ENCODE measurements at regions not wholly inside any gene's neighbourhood (a gene's known extent, or its start where the extent isn't known, plus 50 kb on each side); places are given as distances from the start of the nearest gene placed in this dataset.

GRCh38 chr6:94074764-94075163, 655.4 kb upstream of the EPHA7 start:
- no peaks in the 10 kb centered on the region for H3K9me3 ChIP-seq (ENCODE audit: control insufficient read depth, low read length)
- no peak for DNase-seq
- intact Hi-C loops (cut with DNase I), result no loop called here
- H3K4me1 ChIP-seq (ENCODE audit: control insufficient read depth, insufficient read depth, low read length), result no peaks in the 10 kb centered on the region
- ATAC-seq, result no peak
- whole genome bisulfite sequencing, result 31% methylated on average over 3 of the region's 3 CpGs
- no peaks in the 10 kb centered on the region for H3K27me3 ChIP-seq (ENCODE audit: control insufficient read depth, insufficient read depth)
- H3K27ac ChIP-seq (ENCODE audit: low read length), result no peak overlapping the region
- H3K4me3 ChIP-seq (ENCODE audit: low read length), result no peak overlapping the region

- no peak for ATAC-seq
- no peaks in the 10 kb centered on the region for H3K9me3 ChIP-seq (ENCODE audit: control insufficient read depth, low read length)
- 2% methylated on average over 1 of the region's 1 CpG for WGBS
- intact Hi-C loops (cut with DNase I), result no loop called here
- no peaks in the 10 kb centered on the region for H3K4me1 ChIP-seq (ENCODE audit: control insufficient read depth, insufficient read depth, low read length)
- DNase-seq, result no peak
- H3K27me3 ChIP-seq (ENCODE audit: control insufficient read depth, insufficient read depth), result no peaks in the 10 kb centered on the region
- H3K27ac ChIP-seq (ENCODE audit: low read length), result no peak overlapping the region
- no peak overlapping the region for H3K4me3 ChIP-seq (ENCODE audit: low read length)
These were observed 652.5 kb upstream of the EPHA7 start for GRCh38 chr6:94071835-94072234.

GRCh38 chr6:94065707-94066337, 646.5 kb upstream of the EPHA7 start:
- Histone ChIP-seq H3K4me3 (ENCODE audit: low read length) (no peak overlapping the region), H3K9me3 (ENCODE audit: control insufficient read depth, low read length) (no peaks in the 10 kb centered on the region), H3K27me3 (ENCODE audit: control insufficient read depth, insufficient read depth) (no peaks in the 10 kb centered on the region), H3K27ac (ENCODE audit: low read length) (no peak overlapping the region), H3K4me1 (ENCODE audit: control insufficient read depth, insufficient read depth, low read length) (no peaks in the 10 kb centered on the region)
- intact Hi-C loops (cut with DNase I), result no loop called here
- ATAC-seq (no peak), DNase-seq (no peak)
- WGBS, result 58% methylated on average over 6 of the region's 6 CpGs

GRCh38 chr6:94052749-94053148, 633.4 kb upstream of the EPHA7 start:
- Histone ChIP-seq H3K9me3 (ENCODE audit: control insufficient read depth, low read length) (no peaks in the 10 kb centered on the region), H3K27ac (ENCODE audit: low read length) (no peak overlapping the region), H3K27me3 (ENCODE audit: control insufficient read depth, insufficient read depth) (no peaks in the 10 kb centered on the region), H3K4me1 (ENCODE audit: control insufficient read depth, insufficient read depth, low read length) (no peaks in the 10 kb centered on the region), H3K4me3 (ENCODE audit: low read length) (no peak overlapping the region)
- no peak for DNase-seq
- no peak for ATAC-seq
- intact Hi-C loops (cut with DNase I), result no loop called here
- WGBS, result 48% methylated on average over 1 of the region's 1 CpG

GRCh38 chr6:94050515-94050914, 631.2 kb upstream of the EPHA7 start:
- DNase-seq, result no peak
- H3K9me3 ChIP-seq (ENCODE audit: control insufficient read depth, low read length), result no peaks in the 10 kb centered on the region
- intact Hi-C loops (cut with DNase I), result no loop called here
- H3K4me3 ChIP-seq (ENCODE audit: low read length), result no peak overlapping the region
- no peak for ATAC-seq
- no peaks in the 10 kb centered on the region for H3K4me1 ChIP-seq (ENCODE audit: control insufficient read depth, insufficient read depth, low read length)
- no peak overlapping the region for H3K27ac ChIP-seq (ENCODE audit: low read length)
- H3K27me3 ChIP-seq (ENCODE audit: control insufficient read depth, insufficient read depth), result no peaks in the 10 kb centered on the region
- WGBS, result 89% methylated on average over 3 of the region's 3 CpGs

- Histone ChIP-seq H3K9me3 (ENCODE audit: control insufficient read depth, low read length) (no peaks in the 10 kb centered on the region), H3K4me3 (ENCODE audit: low read length) (no peak overlapping the region), H3K27ac (ENCODE audit: low read length) (no peak overlapping the region), H3K4me1 (ENCODE audit: control insufficient read depth, insufficient read depth, low read length) (no peaks in the 10 kb centered on the region), H3K27me3 (ENCODE audit: control insufficient read depth, insufficient read depth) (no peaks in the 10 kb centered on the region)
- DNase-seq (no peak), ATAC-seq (no peak)
- intact Hi-C loops (cut with DNase I), result no loop called here
These were observed 629.6 kb upstream of the EPHA7 start for GRCh38 chr6:94049001-94049400.

- no peak overlapping the region for H3K27ac ChIP-seq (ENCODE audit: low read length)
- WGBS, result 69% methylated on average over 12 of the region's 12 CpGs
- no peaks in the 10 kb centered on the region for H3K27me3 ChIP-seq (ENCODE audit: control insufficient read depth, insufficient read depth)
- DNase-seq, result no peak
- no peaks in the 10 kb centered on the region for H3K9me3 ChIP-seq (ENCODE audit: control insufficient read depth, low read length)
- intact Hi-C loops (cut with DNase I), result no loop called here
- no peak overlapping the region for H3K4me3 ChIP-seq (ENCODE audit: low read length)
- no peaks in the 10 kb centered on the region for H3K4me1 ChIP-seq (ENCODE audit: control insufficient read depth, insufficient read depth, low read length)
- ATAC-seq, result no peak
These were observed 625.9 kb upstream of the EPHA7 start for GRCh38 chr6:94045099-94045829.

GRCh38 chr6:94041945-94042709, 622.8 kb upstream of the EPHA7 start:
- H3K27ac ChIP-seq (ENCODE audit: low read length), result no peak overlapping the region
- DNase-seq (no peak), ATAC-seq (no peak)
- H3K27me3 ChIP-seq (ENCODE audit: control insufficient read depth, insufficient read depth), result no peaks in the 10 kb centered on the region
- H3K9me3 ChIP-seq (ENCODE audit: control insufficient read depth, low read length), result no peaks in the 10 kb centered on the region
- intact Hi-C loops (cut with DNase I), result no loop called here
- WGBS, result 73% methylated on average over 3 of the region's 3 CpGs
- no peak overlapping the region for H3K4me3 ChIP-seq (ENCODE audit: low read length)
- H3K4me1 ChIP-seq (ENCODE audit: control insufficient read depth, insufficient read depth, low read length), result no peaks in the 10 kb centered on the region

- 86% methylated on average over 3 of the region's 3 CpGs for WGBS
- DNase-seq, result no peak
- no peak overlapping the region for H3K4me3 ChIP-seq (ENCODE audit: low read length)
These were observed 616.7 kb upstream of the EPHA7 start for GRCh38 chr6:94036024-94036423.

GRCh38 chr6:94027374-94027773, 608.0 kb upstream of the EPHA7 start:
- DNase-seq, result no peak
- Histone ChIP-seq H3K4me3 (ENCODE audit: low read length) (no peak overlapping the region), H3K9me3 (ENCODE audit: control insufficient read depth, low read length) (no peaks in the 10 kb centered on the region), H3K27ac (ENCODE audit: low read length) (no peak overlapping the region), H3K27me3 (ENCODE audit: control insufficient read depth, insufficient read depth) (no peaks in the 10 kb centered on the region), H3K4me1 (ENCODE audit: control insufficient read depth, insufficient read depth, low read length) (no peaks in the 10 kb centered on the region)
- intact Hi-C loops (cut with DNase I), result no loop called here
- 69% methylated on average over 1 of the region's 1 CpG for WGBS
- ATAC-seq, result no peak

More at GRCh38 chr6:94036024-94036423, 616.7 kb upstream of the EPHA7 start:
- no peaks in the 10 kb centered on the region for H3K27me3 ChIP-seq (ENCODE audit: control insufficient read depth, insufficient read depth)
- intact Hi-C loops (cut with DNase I), result no loop called here
- H3K27ac ChIP-seq (ENCODE audit: low read length), result no peak overlapping the region
- ATAC-seq, result no peak
- H3K4me1 ChIP-seq (ENCODE audit: control insufficient read depth, insufficient read depth, low read length), result no peaks in the 10 kb centered on the region
- peaks cover 2% of the 10 kb centered on the region for H3K9me3 ChIP-seq (ENCODE audit: control insufficient read depth, low read length)

- ATAC-seq (no peak), DNase-seq (no peak)
- Histone ChIP-seq H3K9me3 (ENCODE audit: control insufficient read depth, low read length) (no peaks in the 10 kb centered on the region), H3K27ac (ENCODE audit: low read length) (no peak overlapping the region), H3K27me3 (ENCODE audit: control insufficient read depth, insufficient read depth) (no peaks in the 10 kb centered on the region), H3K4me1 (ENCODE audit: control insufficient read depth, insufficient read depth, low read length) (no peaks in the 10 kb centered on the region), H3K4me3 (ENCODE audit: low read length) (no peak overlapping the region)
- 78% methylated on average over 8 of the region's 8 CpGs for WGBS
- intact Hi-C loops (cut with DNase I), result no loop called here
These were observed 607.2 kb upstream of the EPHA7 start for GRCh38 chr6:94026575-94026974.
